Neural progenitor cell (in vitro differentiated cells): ENCODE measurements at regions not wholly inside any gene's neighbourhood (a gene's known extent, or its start where the extent isn't known, plus 50 kb on each side); places are given as distances from the start of the nearest gene placed in this dataset.

Source experiments
- EZH2 ChIP-seq: fragments of 200-600 bp; sonication (generic); IDR thresholded peaks from 2 replicates; pipeline ENCODE4 v1.6.1; 2017; ENCODE audit warnings: antibody characterized with exemption, mild to moderate bottlenecking, moderate library complexity
- TF ChIP-seq, protein P1 (sequence below): fragments of 200-600 bp; sonication (generic); IDR thresholded peaks from 2 replicates; pipeline ENCODE4 v1.5.1; 2017; ENCODE audit warnings: antibody characterized with exemption, mild to moderate bottlenecking

DNA sequence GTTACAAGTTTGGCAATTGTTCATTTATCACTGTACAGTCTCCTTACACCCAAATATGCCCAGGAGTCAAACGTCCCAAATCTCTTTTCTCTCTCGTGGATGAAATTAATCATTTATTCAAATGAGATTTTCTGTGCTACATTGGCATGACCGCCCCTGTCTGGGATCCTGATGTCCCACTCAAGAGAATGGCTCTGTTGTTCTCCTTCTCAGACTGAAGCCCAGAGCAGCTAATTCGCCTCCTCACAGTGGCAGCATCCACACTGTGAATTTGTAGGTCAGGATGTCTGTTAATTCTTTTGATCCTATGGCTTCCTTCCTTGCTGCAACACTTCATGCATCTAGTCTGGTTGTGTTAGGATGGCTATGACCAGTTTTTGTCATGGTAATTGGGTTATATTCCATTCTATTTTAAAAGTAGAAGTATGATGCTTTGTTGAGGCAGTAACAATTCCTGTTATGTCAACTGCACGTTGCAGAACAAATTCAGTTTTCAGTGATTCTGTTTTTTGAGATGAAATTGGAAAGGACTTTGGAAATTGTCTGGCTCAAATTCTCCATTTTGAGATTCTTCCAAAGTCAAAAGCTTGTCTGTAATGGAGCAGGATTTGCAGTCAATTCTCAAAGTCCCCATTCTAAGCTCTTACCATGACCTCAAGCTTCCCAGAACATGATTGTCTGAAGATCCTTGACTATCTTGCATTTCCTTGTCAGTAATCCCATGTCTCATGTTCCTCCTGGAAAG is 141.5 kb upstream of the GAS1 start:
- TF ChIP-seq, protein P1, sequence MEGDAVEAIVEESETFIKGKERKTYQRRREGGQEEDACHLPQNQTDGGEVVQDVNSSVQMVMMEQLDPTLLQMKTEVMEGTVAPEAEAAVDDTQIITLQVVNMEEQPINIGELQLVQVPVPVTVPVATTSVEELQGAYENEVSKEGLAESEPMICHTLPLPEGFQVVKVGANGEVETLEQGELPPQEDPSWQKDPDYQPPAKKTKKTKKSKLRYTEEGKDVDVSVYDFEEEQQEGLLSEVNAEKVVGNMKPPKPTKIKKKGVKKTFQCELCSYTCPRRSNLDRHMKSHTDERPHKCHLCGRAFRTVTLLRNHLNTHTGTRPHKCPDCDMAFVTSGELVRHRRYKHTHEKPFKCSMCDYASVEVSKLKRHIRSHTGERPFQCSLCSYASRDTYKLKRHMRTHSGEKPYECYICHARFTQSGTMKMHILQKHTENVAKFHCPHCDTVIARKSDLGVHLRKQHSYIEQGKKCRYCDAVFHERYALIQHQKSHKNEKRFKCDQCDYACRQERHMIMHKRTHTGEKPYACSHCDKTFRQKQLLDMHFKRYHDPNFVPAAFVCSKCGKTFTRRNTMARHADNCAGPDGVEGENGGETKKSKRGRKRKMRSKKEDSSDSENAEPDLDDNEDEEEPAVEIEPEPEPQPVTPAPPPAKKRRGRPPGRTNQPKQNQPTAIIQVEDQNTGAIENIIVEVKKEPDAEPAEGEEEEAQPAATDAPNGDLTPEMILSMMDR = no peak
- TF ChIP-seq EZH2 = no peak
